ENCODE measurements at regions not wholly inside any gene's neighbourhood (a gene's known extent, or its start where the extent isn't known, plus 50 kb on each side); places are given as distances from the start of the nearest gene placed in this dataset.

DNA sequence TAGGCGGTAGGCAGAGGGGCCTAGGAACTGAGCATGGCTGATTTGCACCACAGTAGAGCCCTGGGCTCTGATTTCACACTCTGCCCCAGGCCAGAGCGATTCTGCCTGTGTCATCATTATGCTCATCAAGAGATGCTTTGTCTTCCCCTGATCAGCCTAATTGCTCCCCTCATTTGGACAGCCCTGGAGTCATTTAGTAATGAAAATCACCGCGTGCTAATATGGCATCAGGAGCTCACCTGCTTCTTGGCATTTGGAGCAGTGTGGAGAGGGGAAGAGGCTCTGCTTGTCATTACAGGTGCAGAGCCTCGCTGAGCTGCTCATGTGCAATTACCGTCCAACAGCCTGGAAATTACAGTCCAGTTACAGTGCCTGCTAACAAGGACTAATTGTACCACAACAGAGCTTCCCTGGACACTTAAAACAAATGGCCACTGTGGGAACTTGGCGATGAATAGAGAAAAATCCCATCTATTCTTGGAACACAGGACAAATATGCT is 157.1 kb upstream of the WSCD1 start:
- Mint-ChIP-seq H3K36me3 (ENCODE audit: insufficient read depth in 1 of 3, low read depth in 3 of 3) (no peaks in the 10 kb centered on the region; a peak in 1 of 7 replicates), H3K27me3 (ENCODE audit: low read depth) (no peaks in the 10 kb centered on the region), H3K27ac (peak overlapping the region in 1 of 3 experiments; percentile 22; a peak in 2 of 7 replicates), H3K4me3 (no peak overlapping the region), H3K4me1 (peaks cover 8 to 19% of the 10 kb centered on the region in 2 experiments), H3K9me3 (no peaks in the 10 kb centered on the region)
- Histone ChIP-seq H3K4ac (ENCODE audit: low read depth, low read length) (no peak overlapping the region), H3T11ph (ENCODE audit: low read length) (no peak overlapping the region), H4K5ac (ENCODE audit: insufficient read length, low read depth, low read length) (no peak overlapping the region), H3K27ac (ENCODE audit: insufficient read length, low read depth, low read length) (no peak overlapping the region), H2BK20ac (ENCODE audit: low read depth, low read length, poor library complexity, severe bottlenecking) (no peak overlapping the region), H4K20me1 (ENCODE audit: control insufficient read depth, insufficient read depth, insufficient read length) (no peaks in the 10 kb centered on the region), H3K4me1 (ENCODE audit: insufficient read depth, low read length) (no peaks in the 10 kb centered on the region; the same call in 1 of the 2 replicates), H2BK120ac (ENCODE audit: low read depth, low read length, poor library complexity, severe bottlenecking) (no peak overlapping the region), H2BK15ac (ENCODE audit: low read depth, low read length) (no peak overlapping the region), H4K8ac (replicated peaks; ENCODE audit: insufficient read length, low read depth, low read length) (no peak overlapping the region), H3K27me3 (ENCODE audit: insufficient read depth, low read length) (no peaks in the 10 kb centered on the region), H3K23me2 (ENCODE audit: insufficient read length, low read depth, low read length, poor library complexity, severe bottlenecking) (no peaks in the 10 kb centered on the region), H3K79me2 (ENCODE audit: insufficient read depth, low read length) (no peaks in the 10 kb centered on the region), H2BK12ac (ENCODE audit: insufficient read length, low read depth, low read length) (no peak overlapping the region), H3K9ac (ENCODE audit: extremely low read depth, insufficient read length, low read length) (no peak overlapping the region), H3K4me2 (ENCODE audit: insufficient read depth, insufficient read length, low read length) (no peak overlapping the region), H3K18ac (ENCODE audit: insufficient read length, low read depth, low read length) (no peak overlapping the region), H3K14ac (ENCODE audit: insufficient read depth, low read length) (no peak overlapping the region), H4K91ac (ENCODE audit: insufficient read length, low read depth, low read length) (no peak overlapping the region), H3K23ac (ENCODE audit: insufficient read length, low read depth, low read length) (no peak overlapping the region), H2AK5ac (ENCODE audit: insufficient read length, low read length) (no peak overlapping the region), H3K79me1 (ENCODE audit: insufficient read depth, low read depth, low read length, poor library complexity, severe bottlenecking) (no peaks in the 10 kb centered on the region), H3K56ac (ENCODE audit: insufficient read length, low read depth, low read length) (no peak overlapping the region), H3K9me3 (ENCODE audit: control insufficient read depth, low read depth, low read length) (no peaks in the 10 kb centered on the region), H2AFZ (ENCODE audit: low read length) (no peak overlapping the region), H2BK5ac (ENCODE audit: insufficient read length, low read length) (no peak overlapping the region)
- TF ChIP-seq, protein P1, sequence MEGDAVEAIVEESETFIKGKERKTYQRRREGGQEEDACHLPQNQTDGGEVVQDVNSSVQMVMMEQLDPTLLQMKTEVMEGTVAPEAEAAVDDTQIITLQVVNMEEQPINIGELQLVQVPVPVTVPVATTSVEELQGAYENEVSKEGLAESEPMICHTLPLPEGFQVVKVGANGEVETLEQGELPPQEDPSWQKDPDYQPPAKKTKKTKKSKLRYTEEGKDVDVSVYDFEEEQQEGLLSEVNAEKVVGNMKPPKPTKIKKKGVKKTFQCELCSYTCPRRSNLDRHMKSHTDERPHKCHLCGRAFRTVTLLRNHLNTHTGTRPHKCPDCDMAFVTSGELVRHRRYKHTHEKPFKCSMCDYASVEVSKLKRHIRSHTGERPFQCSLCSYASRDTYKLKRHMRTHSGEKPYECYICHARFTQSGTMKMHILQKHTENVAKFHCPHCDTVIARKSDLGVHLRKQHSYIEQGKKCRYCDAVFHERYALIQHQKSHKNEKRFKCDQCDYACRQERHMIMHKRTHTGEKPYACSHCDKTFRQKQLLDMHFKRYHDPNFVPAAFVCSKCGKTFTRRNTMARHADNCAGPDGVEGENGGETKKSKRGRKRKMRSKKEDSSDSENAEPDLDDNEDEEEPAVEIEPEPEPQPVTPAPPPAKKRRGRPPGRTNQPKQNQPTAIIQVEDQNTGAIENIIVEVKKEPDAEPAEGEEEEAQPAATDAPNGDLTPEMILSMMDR (conservative IDR thresholded peaks at IDR 0.05), result no peak
- no peak for DNase-seq
- no CpG with 5 or more reads among the region's 7 CpGs for WGBS (ENCODE audit: extremely low coverage, insufficient read length, low lambda C conversion rate)
